ENCODE measurements at regions not wholly inside any gene's neighbourhood (a gene's known extent, or its start where the extent isn't known, plus 50 kb on each side); places are given as distances from the start of the nearest gene placed in this dataset.
"Not testable (repeated sequence)": the region's sequence is repeated elsewhere in the genome, so short reads cannot be mapped to it uniquely, and the experiment has no call there.

DNA sequence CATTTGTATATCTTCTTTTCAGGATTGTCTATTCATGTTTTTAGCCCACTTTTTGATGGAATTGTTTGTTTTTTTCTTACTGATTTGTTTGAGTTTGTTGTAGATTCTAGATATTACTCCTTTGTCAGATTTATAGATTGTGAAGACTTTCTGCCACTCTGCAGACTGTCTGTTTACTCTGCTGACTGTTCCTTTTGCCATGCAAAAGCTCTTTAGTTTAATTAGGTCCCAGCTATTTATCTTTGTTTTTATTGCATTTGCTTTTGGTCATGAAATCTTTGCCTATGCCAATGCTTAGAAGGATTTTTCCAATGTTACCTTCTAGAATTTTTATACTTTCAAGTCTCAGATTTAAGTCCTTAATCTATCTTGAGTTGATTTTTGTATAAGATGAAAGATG is 564.0 kb upstream of the NECTIN3 start:
- intact Hi-C loops (cut with DNase I); ATAC-seq; DNase-seq (ENCODE audit: missing footprints): not testable (repeated sequence)

DNA sequence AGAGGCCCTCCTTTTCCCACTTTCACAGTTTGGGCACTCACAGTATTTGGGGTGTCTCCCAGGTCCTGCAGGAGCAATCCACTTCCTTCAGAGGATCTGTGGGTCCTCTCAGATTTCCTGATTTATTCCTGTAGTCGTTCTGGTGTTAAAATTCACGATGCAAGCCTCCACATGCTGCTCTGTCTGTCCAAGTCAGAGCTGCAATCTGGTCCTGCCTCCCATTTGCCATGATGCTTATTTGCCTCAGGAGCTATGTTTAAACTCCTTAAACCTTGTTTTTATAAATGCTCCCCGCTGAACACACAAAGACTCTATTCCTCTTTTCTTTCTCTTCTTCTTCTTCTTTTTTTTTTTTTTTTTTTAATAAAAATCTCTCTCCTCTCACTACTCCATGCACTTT is 558.7 kb upstream of the NECTIN3 start:
- DNase-seq (ENCODE audit: missing footprints): no peak
- ATAC-seq: no peak
- intact Hi-C loops (cut with DNase I): no loop called here

DNA sequence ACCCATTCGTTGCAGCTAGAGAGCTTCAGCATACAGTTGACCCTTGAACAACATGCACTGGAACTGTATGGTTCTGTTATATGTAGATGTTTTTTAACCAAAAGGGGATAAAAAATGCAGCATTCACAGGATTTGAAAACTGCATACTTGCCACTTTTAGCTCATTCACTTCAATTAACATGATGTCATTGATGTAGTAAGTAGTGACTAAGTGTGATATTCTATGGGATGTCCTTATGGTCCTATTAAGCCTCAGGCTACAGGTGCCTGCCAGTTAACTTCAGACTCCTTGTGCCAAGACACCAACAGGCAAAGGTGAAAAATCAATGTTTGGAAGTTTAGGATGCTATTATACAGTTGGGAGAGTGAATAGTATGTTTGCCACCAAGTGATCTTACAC is 553.6 kb upstream of the NECTIN3 start:
- intact Hi-C loops (cut with DNase I): no loop called here
- ATAC-seq (no peak), DNase-seq (ENCODE audit: missing footprints) (no peak)

DNA sequence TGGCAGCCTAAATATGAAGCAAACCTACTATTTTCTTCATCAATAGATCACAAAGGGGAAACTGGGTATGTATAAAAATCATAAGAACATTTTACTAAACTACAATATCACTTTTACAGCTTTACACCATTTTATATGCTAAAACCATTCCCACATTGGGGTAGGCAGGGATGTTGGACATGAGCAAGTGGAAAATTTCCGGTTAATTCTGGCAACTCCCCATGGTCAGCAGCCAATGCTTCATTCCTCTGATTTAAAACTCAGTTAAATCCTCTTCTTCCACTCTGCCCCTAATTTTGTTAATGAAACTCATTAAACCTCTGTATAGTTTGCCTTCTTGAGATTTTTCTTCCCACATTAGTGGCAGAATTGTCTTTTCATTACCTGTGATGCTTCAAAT is 552.5 kb upstream of the NECTIN3 start:
- ATAC-seq (no peak), DNase-seq (ENCODE audit: missing footprints) (no peak)
- intact Hi-C loops (cut with DNase I): no loop called here

DNA sequence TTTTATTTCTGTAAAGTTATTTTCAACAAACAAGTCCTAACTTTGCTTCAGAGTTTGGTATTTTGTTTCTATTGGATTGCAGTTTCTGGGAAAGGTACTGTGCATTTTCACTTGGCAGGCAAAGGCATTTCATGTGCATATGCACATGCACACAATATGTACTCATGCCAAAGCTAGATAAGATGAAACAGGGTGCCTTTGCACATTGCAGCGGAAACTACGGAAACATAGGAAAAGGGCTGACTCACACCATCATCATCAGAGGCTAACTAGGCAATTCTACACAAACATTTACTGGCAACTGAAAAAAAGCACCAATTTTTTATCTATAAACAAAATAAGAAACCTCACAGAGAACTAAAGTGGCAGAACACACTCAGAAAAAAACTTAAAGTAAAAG is 550.6 kb upstream of the NECTIN3 start:
- no peak for ATAC-seq
- intact Hi-C loops (cut with DNase I): no loop called here

DNA sequence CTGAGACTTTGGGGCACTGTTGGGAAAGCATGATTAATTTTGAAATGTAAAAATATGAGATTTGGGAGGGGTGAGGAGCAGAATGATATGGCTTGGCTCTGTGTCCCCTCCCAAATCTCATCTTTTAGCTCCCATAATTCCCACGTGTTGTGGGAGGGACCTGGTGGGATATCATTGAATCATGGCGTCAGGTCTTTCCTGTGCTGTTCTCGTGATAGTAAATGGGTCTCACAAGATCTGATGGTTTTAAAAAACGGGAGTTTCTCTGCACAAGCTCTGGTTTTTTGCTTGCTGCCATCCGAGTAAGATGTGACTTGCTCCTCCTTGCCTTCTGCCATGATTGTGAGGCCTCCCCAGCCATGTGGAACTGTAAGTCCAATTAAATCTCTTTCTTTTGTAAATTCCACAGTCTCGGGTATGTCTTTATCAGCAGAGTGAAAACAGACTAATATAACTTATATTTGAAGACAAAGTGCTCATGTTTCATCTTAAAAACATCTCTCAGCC is 546.0 kb upstream of the NECTIN3 start:
- DNase-seq (ENCODE audit: missing footprints); ATAC-seq; intact Hi-C loops (cut with DNase I): not testable (repeated sequence)

More for the DNA sequence above, 550.6 kb upstream of the NECTIN3 start:
- DNase-seq (ENCODE audit: missing footprints): no peak

DNA sequence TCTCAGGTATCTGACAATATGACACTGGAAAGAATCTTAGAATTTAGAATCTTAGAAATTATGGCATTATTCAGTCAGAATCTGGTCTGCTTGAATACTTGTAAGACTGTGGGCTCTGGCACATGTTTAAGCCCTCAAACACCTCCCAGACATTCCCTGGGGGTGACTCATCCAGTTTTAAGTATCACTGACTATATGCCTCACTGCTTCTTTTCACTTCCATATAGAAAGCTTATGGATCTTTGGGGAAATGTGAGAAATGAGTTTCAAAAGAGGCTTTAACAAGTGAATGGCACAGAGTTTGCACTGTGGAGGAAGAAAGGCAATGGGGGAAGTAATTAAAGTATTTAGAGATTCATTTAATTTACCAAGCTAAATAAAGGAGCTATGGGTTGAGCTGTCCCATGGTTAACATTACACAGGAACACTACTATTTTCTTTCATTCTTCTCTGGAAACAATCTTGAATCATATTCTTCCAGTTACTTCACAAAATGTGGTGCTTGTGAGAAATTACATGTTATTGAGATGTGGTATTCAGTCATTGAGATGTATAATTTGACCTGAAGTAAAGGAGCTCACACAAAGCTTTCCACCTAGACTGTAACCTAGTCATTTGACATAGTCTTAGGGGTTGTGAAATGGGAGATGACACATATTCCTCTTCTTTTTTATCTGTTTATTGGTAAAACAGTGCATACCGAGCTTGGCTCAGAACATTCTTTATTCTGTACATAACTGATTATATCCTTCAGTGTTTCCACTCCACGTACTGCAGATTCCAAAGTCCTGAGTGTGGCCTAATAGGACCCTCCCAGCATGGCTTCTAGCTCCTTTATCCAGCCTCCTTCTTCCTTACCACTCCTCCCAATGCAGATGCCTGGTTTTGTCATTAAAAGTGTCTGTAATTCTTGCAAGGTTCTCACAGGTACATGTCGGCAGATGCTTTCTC is 544.6 kb upstream of the NECTIN3 start:
- intact Hi-C loops (cut with DNase I): no loop called here
- DNase-seq (ENCODE audit: missing footprints): no peak
- ATAC-seq: no peak

DNA sequence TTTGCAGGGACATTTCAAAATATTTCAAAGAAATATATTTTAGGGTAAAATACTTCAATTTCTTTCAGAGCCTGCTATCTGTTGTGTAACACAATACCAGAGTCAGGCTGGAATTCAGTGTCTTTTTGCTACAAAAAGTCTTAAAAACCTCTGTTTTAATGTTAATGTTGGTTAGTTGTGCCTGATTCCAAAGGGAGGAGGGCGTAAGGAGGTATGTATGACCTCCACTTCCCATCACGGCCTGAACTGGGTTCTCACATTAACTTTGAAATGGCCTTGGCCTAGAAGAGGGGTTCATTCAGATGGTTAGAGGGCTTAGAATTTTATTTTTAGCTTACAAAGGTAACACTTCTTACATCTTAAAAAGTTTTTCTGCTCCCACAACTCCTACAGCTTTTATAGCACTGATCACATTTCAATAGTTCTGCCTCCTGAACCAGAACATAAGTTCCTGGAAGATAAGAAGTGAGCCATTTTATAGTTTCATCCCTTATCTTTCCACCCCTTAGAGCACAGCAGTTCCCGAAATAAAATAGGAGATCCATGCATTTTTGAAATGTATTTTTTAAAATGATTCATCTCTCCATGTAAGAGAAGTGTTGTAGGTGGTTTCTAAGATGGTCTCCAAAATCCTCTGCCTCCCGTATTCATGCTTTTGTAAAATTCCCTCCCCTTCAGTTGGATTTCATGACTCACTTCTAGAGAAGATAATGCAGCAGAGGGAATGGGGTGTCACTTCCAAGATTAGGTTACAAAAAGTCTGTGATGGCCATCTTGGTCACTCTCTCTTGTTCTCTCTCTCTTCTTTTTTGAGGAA is 543.1 kb upstream of the NECTIN3 start:
- ATAC-seq (no peak), DNase-seq (ENCODE audit: missing footprints) (no peak)
- intact Hi-C loops (cut with DNase I): no loop called here

DNA sequence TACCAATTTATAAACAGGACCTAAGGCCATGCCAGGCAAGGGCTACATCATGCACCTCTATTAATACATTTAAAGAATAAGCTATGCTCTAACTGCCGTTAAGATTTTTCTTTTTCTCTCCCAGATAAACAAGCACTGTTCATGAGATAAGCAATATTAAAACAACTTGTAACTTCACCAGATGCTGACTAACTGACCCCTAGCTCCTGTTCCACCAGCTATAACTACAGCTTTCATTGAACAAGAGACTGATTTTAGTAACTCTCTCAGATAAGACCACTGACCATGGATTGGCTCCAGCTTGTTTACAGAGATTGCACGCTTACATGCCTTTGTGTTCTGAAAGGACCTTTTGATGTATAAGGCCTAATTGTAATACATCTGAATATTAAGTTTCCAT is 540.7 kb upstream of the NECTIN3 start:
- no peak for ATAC-seq
- no peak for DNase-seq (ENCODE audit: missing footprints)
- intact Hi-C loops (cut with DNase I): no loop called here

DNA sequence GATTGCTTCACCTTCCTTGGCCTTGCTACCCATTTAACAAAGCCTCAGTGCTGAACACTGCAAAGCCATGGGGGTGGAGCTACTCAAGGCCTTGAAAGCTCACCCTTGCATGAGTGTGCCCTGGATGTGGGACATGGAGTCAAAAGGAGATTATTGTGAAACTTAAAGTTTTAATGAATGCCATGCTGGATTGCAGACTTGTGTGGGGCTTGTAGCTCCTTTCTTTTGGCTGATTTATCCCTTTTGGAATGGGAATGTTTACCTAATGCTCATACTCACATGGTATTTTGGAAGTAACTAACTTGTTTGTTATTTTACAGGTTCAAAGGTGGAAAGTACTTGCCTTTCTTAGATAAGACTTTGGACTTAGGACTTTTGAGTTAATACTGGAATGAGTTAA is 538.5 kb upstream of the NECTIN3 start:
- DNase-seq (ENCODE audit: missing footprints) (no peak), ATAC-seq (no peak)
- intact Hi-C loops (cut with DNase I): no loop called here

DNA sequence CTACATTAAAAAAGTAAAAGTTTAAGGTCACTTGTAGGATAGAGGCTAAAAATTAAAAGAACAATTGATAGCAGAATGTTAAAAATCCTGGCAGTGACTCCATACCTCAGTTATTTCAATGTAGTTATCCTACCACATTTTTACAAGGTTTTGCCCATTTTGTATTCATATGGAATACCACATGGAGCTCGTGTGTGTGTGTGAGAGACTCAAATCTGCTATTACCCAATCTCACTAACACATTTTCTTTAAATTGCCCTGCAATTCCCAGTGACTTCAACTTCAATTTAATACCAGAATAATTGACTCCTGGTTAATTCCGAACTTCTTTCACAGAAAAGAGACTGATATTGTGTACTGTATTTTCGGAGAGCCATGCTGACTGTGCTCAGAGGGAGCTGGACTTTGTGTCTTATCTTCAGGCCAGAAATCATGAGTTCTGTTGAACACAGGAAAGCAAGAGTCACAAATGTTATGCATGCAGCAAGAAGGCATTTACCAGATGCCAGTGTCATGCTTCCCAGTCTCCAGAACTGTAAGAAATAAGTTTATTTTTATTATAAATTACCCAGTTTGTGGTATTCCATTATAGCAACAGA is 529.0 kb upstream of the NECTIN3 start:
- DNase-seq (ENCODE audit: missing footprints): no peak
- intact Hi-C loops (cut with DNase I): no loop called here
- ATAC-seq: no peak

DNA sequence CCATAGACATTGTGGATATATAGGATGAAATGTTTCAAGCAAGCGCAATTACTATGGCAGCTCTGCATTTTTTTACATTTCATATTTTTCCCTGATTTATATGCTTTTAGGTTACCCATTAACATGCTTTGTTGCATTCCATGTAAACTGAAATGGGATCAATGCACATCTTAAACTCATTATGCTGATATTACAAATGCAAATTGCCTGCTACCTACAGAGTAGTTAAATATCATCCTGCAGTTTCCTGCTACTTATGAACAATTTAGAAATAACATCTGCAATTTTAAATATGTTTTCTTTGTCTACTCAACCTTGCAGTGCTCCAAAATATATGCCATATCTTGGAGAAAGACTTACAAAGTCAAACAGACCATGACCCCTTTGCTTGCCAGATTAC is 526.9 kb upstream of the NECTIN3 start:
- intact Hi-C loops (cut with DNase I): no loop called here
- ATAC-seq (no peak), DNase-seq (ENCODE audit: missing footprints) (no peak)

DNA sequence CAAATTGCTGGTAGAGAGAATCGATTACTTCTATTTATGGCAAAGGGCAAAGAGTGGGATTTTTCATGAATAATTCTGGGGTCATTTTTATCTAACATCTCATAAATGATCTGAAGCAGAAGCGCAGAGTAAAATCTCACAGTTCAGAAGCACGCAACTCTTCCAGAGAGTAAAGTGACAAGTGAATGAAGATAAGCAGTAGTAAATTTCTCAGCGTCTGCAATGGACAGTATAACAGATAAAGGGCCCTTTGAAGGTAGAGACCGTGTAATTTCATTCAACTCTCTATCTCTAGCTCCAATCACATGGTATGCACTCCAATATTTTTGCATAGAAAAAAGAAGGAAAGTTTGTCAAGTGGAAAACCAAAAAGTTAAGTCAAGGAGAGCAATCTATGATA is 521.1 kb upstream of the NECTIN3 start:
- ATAC-seq (no peak), DNase-seq (ENCODE audit: missing footprints) (no peak)
- intact Hi-C loops (cut with DNase I): no loop called here

DNA sequence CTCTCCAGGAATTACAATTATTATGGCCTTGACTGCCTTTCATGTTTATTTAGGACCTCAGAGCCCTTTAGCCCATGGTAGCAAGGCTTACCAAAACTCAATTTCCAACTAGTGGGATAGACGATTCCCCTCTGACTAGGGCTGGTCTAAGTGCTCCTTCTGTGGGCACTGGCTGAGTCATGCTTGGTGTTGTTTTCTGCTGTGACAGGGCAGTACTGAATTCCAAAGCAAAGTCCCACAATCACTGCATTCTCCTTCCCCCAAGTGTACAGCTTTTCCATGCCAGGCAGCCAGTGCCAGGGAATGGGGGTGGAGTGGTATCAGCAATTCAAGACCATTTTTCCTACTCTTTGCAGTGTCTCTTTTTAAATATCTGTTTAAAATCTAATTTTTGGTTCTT is 509.0 kb upstream of the NECTIN3 start:
- intact Hi-C loops (cut with DNase I): no loop called here
- DNase-seq (ENCODE audit: missing footprints) (no peak), ATAC-seq (no peak)

DNA sequence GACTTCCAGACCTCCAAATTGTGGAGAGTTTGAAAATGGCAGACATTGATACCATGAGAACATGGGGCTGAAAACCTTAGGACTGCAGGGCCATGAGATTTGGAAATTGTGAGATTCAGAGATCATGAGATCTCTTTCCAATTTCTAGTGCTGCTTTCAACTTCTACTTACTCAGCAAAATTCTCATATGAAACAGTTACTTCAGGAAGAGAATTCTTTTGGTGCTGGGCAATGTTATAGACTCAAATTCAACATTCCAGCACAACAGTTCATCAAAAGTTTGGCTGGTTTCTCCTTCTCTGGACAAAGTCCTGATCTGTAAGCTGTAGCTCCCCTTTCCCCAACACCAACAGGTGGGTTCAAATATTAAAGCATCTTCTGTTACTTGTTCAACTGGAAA is 506.9 kb upstream of the NECTIN3 start:
- intact Hi-C loops (cut with DNase I): no loop called here
- DNase-seq (ENCODE audit: missing footprints): no peak
- ATAC-seq: no peak

DNA sequence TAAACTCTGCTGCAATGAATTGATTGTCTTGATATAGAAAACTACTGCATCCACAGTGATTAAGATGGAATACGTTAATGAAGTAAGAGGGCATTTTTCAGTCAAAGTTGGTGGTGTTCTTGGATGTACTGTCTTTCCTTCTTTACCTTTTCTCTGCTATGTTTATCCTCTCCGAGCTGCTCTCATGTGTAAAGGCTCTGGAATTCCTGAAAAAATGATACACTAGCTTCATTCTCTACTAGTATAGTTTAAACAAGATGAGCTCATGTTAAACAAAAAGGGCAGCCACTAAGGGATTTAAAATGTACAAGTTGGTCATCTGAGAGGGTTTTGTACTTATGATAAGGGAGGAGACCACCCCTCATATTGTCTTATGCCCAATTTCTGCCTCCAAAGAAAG is 504.6 kb upstream of the NECTIN3 start:
- intact Hi-C loops (cut with DNase I): no loop called here
- no peak for ATAC-seq
- DNase-seq (ENCODE audit: missing footprints): no peak

DNA sequence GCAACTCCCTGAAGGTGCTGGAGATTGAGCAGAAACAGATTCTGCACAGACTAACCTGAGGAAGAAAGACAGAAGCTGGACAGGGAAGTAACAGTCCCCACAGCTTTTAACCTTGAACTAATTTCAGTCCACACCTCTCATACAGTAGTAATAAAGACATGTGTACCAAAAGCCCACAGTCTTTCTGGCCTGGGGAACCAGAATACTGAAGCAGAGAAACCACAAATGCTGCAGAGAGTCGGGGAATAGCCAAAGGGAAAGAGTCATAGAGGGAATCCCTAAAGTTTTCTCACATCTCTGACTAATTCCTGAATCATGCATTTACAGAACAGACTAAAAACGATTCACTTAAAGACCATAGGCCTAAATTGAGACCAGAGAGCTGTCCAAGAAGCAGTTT is 503.4 kb upstream of the NECTIN3 start:
- DNase-seq (ENCODE audit: missing footprints): no peak
- no peak for ATAC-seq

DNA sequence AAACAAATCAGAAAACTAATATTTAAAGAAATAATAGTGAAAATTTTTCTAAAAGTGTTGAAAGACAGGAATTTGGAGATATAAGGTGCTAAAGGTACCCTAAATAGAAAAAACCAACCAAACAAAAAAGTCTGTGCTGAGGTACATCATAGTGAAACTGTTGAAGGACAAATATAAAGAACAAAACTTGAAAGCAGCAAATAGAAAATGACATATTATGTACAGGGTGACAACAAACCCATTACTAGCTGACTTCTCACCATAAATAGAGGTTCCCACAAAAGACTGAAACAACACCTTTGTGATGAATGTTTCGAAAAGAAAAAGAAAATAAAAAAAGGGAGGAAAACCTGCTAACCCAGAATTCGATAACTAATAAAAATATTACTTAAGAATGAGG is 502.5 kb upstream of the NECTIN3 start:
- intact Hi-C loops (cut with DNase I): no loop called here
- ATAC-seq (no peak), DNase-seq (ENCODE audit: missing footprints) (no peak)

More for the DNA sequence above, 503.4 kb upstream of the NECTIN3 start:
- intact Hi-C loops (cut with DNase I): no loop called here

DNA sequence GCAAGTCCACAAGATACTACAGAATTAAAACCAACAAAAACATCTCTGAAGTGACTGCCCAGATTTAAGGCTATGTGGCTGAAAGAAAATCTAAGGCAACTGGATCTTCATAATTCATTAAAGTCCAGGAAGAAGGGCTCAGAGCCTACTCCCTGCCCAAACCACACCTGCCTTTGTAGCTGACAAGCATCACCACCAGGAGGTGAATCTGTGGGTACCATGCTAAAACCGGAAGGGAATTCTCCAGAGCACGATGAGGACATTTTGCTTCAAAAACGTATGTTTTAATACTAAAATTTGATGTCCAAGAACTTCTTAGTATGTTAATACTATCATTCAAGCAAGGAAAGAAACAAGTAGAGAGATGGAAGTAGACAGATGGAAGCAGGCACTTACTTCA is 495.9 kb upstream of the NECTIN3 start:
- DNase-seq (ENCODE audit: missing footprints) (no peak), ATAC-seq (no peak)
- intact Hi-C loops (cut with DNase I): no loop called here
